HG02623 (cell line): ENCODE measurements at regions not wholly inside any gene's neighbourhood (a gene's known extent, or its start where the extent isn't known, plus 50 kb on each side); places are given as distances from the start of the nearest gene placed in this dataset.

Experiments used
- ATAC-seq: cut with Tn5 transposase; IDR thresholded peaks from one replicate; pipeline ENCODE4 v1.9.1; 2021; ENCODE audit warnings: moderate library complexity; ENCODE audit not compliant: unreplicated experiment

DNA sequence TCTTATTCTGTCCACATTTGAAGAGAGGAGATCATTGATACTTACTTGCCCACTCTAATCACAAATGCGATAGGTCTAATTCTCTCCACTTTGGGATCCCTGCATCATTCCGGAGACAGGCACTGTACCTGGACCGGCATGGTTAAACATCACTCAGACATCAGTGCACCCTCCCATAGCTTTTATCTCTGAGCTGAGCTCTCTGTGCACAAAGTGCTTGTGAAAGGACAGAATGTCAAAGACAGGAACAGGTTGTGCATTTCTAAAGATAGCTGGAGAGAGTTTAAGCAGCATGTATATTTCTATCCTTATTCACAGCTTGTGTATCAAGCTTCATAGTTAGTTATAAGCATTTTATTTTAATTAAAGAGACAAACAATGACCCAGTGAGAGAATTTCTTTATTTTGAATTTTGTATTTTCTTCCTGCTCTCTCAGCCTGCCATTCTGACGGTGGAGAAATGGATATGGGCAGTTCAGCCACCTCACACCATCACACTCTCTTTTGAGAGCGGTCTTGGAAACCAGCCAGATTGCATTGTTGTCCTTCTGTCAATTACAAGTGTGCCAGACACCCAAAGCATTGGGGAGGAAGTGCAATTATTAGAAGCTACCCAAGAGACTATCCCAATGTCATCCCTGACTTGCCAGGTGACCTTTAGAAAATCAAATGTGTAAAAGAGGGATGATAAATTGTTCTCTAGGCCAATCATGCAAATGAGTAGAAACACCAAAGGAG is 65.2 kb upstream of the CHL1 start:
- ATAC-seq = no peak

DNA sequence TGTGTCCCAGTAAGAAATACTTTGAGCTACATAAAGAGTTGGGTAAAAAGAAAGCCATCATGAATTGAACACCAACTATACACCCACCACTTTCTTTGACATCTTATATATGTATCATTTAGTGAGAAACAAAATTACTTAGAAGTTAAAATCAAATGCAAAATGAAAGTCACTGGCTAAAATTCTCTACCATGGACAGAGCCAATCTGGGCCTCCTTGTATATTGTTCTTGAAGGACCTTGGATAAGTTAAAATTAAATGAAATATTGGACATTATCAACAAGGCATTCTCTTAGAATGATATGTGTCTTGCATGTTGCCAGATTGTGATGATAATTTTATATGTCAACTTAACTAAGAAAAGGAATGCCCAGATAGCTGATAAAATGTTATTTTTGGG is 64.2 kb upstream of the CHL1 start:
- no peak for ATAC-seq

DNA sequence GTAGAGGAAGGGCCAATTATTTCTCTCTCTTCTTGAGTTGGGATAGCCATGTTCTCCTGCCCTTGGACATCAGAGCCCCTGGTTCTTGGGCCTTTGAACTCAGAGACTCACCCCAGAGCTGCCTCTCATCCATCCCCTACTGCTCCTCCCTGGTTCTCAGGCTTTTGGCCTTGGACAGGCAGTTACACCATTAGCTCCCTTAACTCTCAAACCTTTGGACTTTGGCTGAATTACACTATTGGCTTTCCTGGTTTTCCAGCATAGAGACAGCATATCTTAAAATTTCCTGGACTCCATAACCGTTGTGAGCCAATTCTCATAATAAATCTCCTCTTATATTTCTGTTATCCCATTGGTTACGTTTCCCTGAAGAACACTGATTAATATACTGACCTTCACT is 63.7 kb upstream of the CHL1 start:
- ATAC-seq = no peak

DNA sequence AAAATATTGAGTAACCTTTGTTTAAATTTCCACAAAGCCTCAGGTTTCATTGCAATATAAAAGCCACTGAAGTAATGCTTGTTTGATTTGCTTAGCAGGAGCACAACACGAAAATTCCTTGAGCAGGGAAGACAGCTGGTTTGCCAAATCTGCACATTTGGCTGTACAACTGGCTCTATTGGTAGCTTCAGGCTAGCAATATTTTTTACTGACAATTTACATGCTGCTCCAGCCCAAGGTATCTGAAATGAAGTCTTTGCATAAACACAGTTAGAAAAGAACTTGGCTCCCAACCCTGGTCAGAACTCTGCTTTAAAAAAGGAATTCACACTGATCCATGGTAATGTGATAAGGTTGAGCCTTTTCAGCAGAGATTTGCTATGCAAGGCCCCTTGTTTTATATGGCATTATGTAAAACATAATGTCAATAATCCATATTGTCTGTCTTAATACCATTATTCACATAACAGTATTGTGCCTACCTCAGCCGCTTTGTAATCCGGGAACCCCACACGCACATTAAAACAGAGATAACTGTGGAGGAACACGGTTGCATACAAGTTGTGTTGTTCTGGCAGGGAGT is 55.7 kb upstream of the CHL1 start:
- no peak for ATAC-seq
